PC-3 (cell line): ENCODE measurements at regions not wholly inside any gene's neighbourhood (a gene's known extent, or its start where the extent isn't known, plus 50 kb on each side); places are given as distances from the start of the nearest gene placed in this dataset.

Experiments used
- CTCF ChIP-seq: fragments of 300-600 bp; sonication (generic); conservative IDR thresholded peaks from 2 replicates; pipeline ENCODE4 v1.5.1; 2017; ENCODE audit warnings: antibody characterized with exemption, low read depth, mild to moderate bottlenecking, low read length
- EZH2 ChIP-seq: fragments of 300-600 bp; sonication (generic); IDR thresholded peaks from one replicate; pipeline ENCODE4 v1.6.1; 2017; ENCODE audit warnings: antibody characterized with exemption, mild to moderate bottlenecking, low read length; ENCODE audit not compliant: unreplicated experiment
- EZH2phosphoT487 ChIP-seq: fragments of 300-600 bp; sonication (generic); IDR thresholded peaks from 2 replicates; pipeline ENCODE4 v1.6.1; 2018; ENCODE audit warnings: mild to moderate bottlenecking, antibody characterized with exemption, low read length, borderline replicate concordance

GRCh38 chr11:70544774-70545609 lies 146.7 kb downstream of the CTTN start:
- no peak for TF ChIP-seq CTCF
- TF ChIP-seq EZH2phosphoT487: no peak
- no peak for TF ChIP-seq EZH2
